ENCODE measurements at regions not wholly inside any gene's neighbourhood (a gene's known extent, or its start where the extent isn't known, plus 50 kb on each side); places are given as distances from the start of the nearest gene placed in this dataset.

- H3K4me1 ChIP-seq (ENCODE audit: insufficient read depth, low read length, poor library complexity, severe bottlenecking), result no peaks in the 10 kb centered on the region
- no peaks in the 10 kb centered on the region for H3K36me3 ChIP-seq (ENCODE audit: insufficient read depth, low read length, poor library complexity, severe bottlenecking)
- ChIA-PET CTCF (no interaction called here), POLR2A (ENCODE audit: low non-redundant PET) (no interaction called here)
- DNase-seq (ENCODE audit: low spot score), result no peak
- intact Hi-C loops (cut with micrococcal nuclease; ENCODE audit: unreplicated experiment), result no loop called here
- no peak overlapping the region for H3K4me3 ChIP-seq (ENCODE audit: low read depth, low read length, poor library complexity, severe bottlenecking)
- no peaks in the 10 kb centered on the region for H3K9me3 ChIP-seq (ENCODE audit: low read depth, low read length, poor library complexity, severe bottlenecking)
- TF ChIP-seq CTCF (conservative IDR thresholded peaks at IDR 0.05; ENCODE audit: low read depth, low read length) (no peak), EZH2 (IDR thresholded peaks at IDR 0.05; ENCODE audit: borderline replicate concordance, low read depth, low read length, poor library complexity, severe bottlenecking) (no peak)
- no peaks in the 10 kb centered on the region for H3K27me3 ChIP-seq (replicated peaks; ENCODE audit: insufficient read depth, low read depth, low read length, poor library complexity)
- BruUV-seq (replicated peaks), result no TSS peak
- H3K27ac ChIP-seq (ENCODE audit: low read depth, low read length, poor library complexity, severe bottlenecking), result no peak overlapping the region
Measured at GRCh38 chr7:17523813-17524739, 225.6 kb downstream of the AHR start.

- intact Hi-C loops (cut with micrococcal nuclease; ENCODE audit: unreplicated experiment), result no loop called here
- POLR2A ChIA-PET (ENCODE audit: low non-redundant PET), result no interaction called here
- no peak for DNase-seq (ENCODE audit: low spot score)
Measured at GRCh38 chr7:17524746-17525145, 226.3 kb downstream of the AHR start.

GRCh38 chr7:17526621-17527020 lies 228.2 kb downstream of the AHR start:
- Histone ChIP-seq H3K9me3 (ENCODE audit: low read depth, low read length, poor library complexity, severe bottlenecking) (no peaks in the 10 kb centered on the region), H3K27ac (ENCODE audit: low read depth, low read length, poor library complexity, severe bottlenecking) (no peak overlapping the region), H3K36me3 (ENCODE audit: insufficient read depth, low read length, poor library complexity, severe bottlenecking) (no peaks in the 10 kb centered on the region), H3K4me3 (ENCODE audit: low read depth, low read length, poor library complexity, severe bottlenecking) (no peak overlapping the region), H3K27me3 (replicated peaks; ENCODE audit: insufficient read depth, low read depth, low read length, poor library complexity) (no peaks in the 10 kb centered on the region), H3K4me1 (ENCODE audit: insufficient read depth, low read length, poor library complexity, severe bottlenecking) (peaks cover 7% of the 10 kb centered on the region)
- TF ChIP-seq EZH2 (IDR thresholded peaks at IDR 0.05; ENCODE audit: borderline replicate concordance, low read depth, low read length, poor library complexity, severe bottlenecking) (no peak), CTCF (conservative IDR thresholded peaks at IDR 0.05; ENCODE audit: low read depth, low read length) (no peak)
- CTCF ChIA-PET, result no interaction called here
- POLR2A ChIA-PET (ENCODE audit: low non-redundant PET), result no interaction called here
- no TSS peak for BruUV-seq (replicated peaks)
- no peak for DNase-seq (ENCODE audit: low spot score)
- intact Hi-C loops (cut with micrococcal nuclease; ENCODE audit: unreplicated experiment), result no loop called here

More at GRCh38 chr7:17524746-17525145, 226.3 kb downstream of the AHR start:
- Histone ChIP-seq H3K4me1 (ENCODE audit: insufficient read depth, low read length, poor library complexity, severe bottlenecking) (no peaks in the 10 kb centered on the region), H3K36me3 (ENCODE audit: insufficient read depth, low read length, poor library complexity, severe bottlenecking) (no peaks in the 10 kb centered on the region), H3K27ac (ENCODE audit: low read depth, low read length, poor library complexity, severe bottlenecking) (no peak overlapping the region), H3K4me3 (ENCODE audit: low read depth, low read length, poor library complexity, severe bottlenecking) (no peak overlapping the region), H3K27me3 (replicated peaks; ENCODE audit: insufficient read depth, low read depth, low read length, poor library complexity) (no peaks in the 10 kb centered on the region), H3K9me3 (ENCODE audit: low read depth, low read length, poor library complexity, severe bottlenecking) (no peaks in the 10 kb centered on the region)
- no peak for TF ChIP-seq CTCF (conservative IDR thresholded peaks at IDR 0.05; ENCODE audit: low read depth, low read length)
- TF ChIP-seq EZH2 (IDR thresholded peaks at IDR 0.05; ENCODE audit: borderline replicate concordance, low read depth, low read length, poor library complexity, severe bottlenecking), result no peak
- no TSS peak for BruUV-seq (replicated peaks)
- CTCF ChIA-PET, result no interaction called here
